Esophagus squamous epithelium (tissue), 4 donors: ENCODE measurements at regions not wholly inside any gene's neighbourhood (a gene's known extent, or its start where the extent isn't known, plus 50 kb on each side); places are given as distances from the start of the nearest gene placed in this dataset.

ENCODE experiments used
- POLR2A ChIP-seq, 4 donors: fragments of 450-650 bp; IDR thresholded peaks; one replicate each; pipeline ENCODE4 v1.6.1; 2017; ENCODE audit warnings: antibody characterized with exemption in 4 of 4, mild to moderate bottlenecking in 4 of 4, moderate library complexity in 3 of 4
- TF ChIP-seq, protein P1 (sequence below), 6 experiments: fragments of 450-650 bp in 4 of 6; fragments of 200-600 bp in 2 of 6; sonication (generic) in 2 of 6; IDR thresholded peaks; one replicate each; pipeline ENCODE4 v1.5.1; 2016 to 2019; ENCODE audit warnings: antibody characterized with exemption in 6 of 6, mild to moderate bottlenecking in 4 of 6, moderate library complexity in 4 of 6

DNA sequence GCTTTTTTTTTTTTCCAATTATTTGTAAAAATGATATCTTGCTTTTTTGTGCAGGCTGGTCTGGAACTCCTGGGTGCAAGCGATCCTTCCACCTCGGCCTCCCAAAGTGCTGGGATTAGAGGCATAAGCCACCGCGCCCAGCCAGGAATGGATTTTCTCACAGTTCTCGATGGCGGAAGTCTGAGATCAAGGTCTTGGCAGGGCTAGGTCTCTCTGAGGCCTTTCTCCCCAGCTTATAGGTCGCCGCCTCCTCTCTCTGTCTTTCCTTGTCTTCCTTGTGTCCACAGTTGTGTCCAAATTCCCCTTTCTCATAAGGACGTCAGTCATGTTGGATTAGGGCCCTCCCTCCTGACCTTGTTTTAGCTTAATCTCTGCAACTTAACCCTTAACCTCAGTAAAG, 200.5 kb downstream of the UQCRFS1 start:
- TF ChIP-seq, protein P1, sequence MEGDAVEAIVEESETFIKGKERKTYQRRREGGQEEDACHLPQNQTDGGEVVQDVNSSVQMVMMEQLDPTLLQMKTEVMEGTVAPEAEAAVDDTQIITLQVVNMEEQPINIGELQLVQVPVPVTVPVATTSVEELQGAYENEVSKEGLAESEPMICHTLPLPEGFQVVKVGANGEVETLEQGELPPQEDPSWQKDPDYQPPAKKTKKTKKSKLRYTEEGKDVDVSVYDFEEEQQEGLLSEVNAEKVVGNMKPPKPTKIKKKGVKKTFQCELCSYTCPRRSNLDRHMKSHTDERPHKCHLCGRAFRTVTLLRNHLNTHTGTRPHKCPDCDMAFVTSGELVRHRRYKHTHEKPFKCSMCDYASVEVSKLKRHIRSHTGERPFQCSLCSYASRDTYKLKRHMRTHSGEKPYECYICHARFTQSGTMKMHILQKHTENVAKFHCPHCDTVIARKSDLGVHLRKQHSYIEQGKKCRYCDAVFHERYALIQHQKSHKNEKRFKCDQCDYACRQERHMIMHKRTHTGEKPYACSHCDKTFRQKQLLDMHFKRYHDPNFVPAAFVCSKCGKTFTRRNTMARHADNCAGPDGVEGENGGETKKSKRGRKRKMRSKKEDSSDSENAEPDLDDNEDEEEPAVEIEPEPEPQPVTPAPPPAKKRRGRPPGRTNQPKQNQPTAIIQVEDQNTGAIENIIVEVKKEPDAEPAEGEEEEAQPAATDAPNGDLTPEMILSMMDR (IDR thresholded peaks at IDR 0.05) = no peak
- no peak for TF ChIP-seq POLR2A (IDR thresholded peaks at IDR 0.05)
